ENCODE measurements at regions not wholly inside any gene's neighbourhood (a gene's known extent, or its start where the extent isn't known, plus 50 kb on each side); places are given as distances from the start of the nearest gene placed in this dataset.
A peak's percentile ranks its signal among the peaks of the same experiment; 100 is the strongest.

GRCh38 chr1:38120552-38121230 is 74.1 kb upstream of the POU3F1 start:
- Histone ChIP-seq H3K27me3 (replicated peaks in 1 of 7) (peaks cover 0 to 34% (median 0%) of the 10 kb centered on the region in 7 donors), H3K27ac (no peak overlapping the region), H3K4me3 (no peak overlapping the region), H3K9me3 (no peaks in the 10 kb centered on the region), H3K36me3 (no peaks in the 10 kb centered on the region), H3K4me1 (peaks cover 0 to under 1% (median 0%) of the 10 kb centered on the region in 6 donors)
- WGBS, 5 donors: 86 to 95% (median 92%) methylated on average over 5 of the region's 5 CpGs
- peak; percentile 11 for DNase-seq
- TF ChIP-seq POLR2A (IDR thresholded peaks at IDR 0.05) (no peak), POLR2AphosphoS5 (IDR thresholded peaks at IDR 0.05) (no peak), CTCF (IDR thresholded peaks at IDR 0.05 in 8 of 11, conservative IDR thresholded peaks at IDR 0.05 in 3 of 11) (no peak)
- intact Hi-C loops (cut with DNase I; ENCODE audit: low total_unique reads): no loop called here

GRCh38 chr1:38118976-38119375 is 72.4 kb upstream of the POU3F1 start:
- no peak overlapping the region for H3K27ac ChIP-seq
- H3K9me3 ChIP-seq: no peaks in the 10 kb centered on the region
- TF ChIP-seq CTCF (IDR thresholded peaks at IDR 0.05 in 8 of 11, conservative IDR thresholded peaks at IDR 0.05 in 3 of 11) (no peak), POLR2A (IDR thresholded peaks at IDR 0.05) (no peak), POLR2AphosphoS5 (IDR thresholded peaks at IDR 0.05) (no peak)
- 76 to 90% (median 82%) methylated on average over 8 to 9 of the region's 9 CpGs for WGBS, 5 donors
- peak; percentile 12 for DNase-seq
- peaks cover 0 to 17% (median 4%) of the 10 kb centered on the region in 6 donors for H3K4me1 ChIP-seq
- peaks cover 0 to 30% (median 0%) of the 10 kb centered on the region in 7 donors for H3K27me3 ChIP-seq (replicated peaks in 1 of 7)
- intact Hi-C loops (cut with DNase I; ENCODE audit: low total_unique reads): no loop called here
- H3K36me3 ChIP-seq: no peaks in the 10 kb centered on the region
- no peak overlapping the region for H3K4me3 ChIP-seq

- no peaks in the 10 kb centered on the region for H3K36me3 ChIP-seq
- 90 to 100% (median 93%) methylated on average over 7 to 11 of the region's 11 CpGs for WGBS, 5 donors
- H3K27me3 ChIP-seq (replicated peaks in 1 of 7): peaks cover 0 to 28% (median 0%) of the 10 kb centered on the region in 7 donors
- no peak overlapping the region for H3K27ac ChIP-seq
- no peaks in the 10 kb centered on the region for H3K9me3 ChIP-seq
- H3K4me1 ChIP-seq: peaks cover 0 to 17% (median 4%) of the 10 kb centered on the region in 6 donors
- no peak overlapping the region for H3K4me3 ChIP-seq
- TF ChIP-seq CTCF (IDR thresholded peaks at IDR 0.05 in 8 of 11, conservative IDR thresholded peaks at IDR 0.05 in 3 of 11) (no peak), POLR2AphosphoS5 (IDR thresholded peaks at IDR 0.05) (no peak), POLR2A (IDR thresholded peaks at IDR 0.05) (no peak)
- intact Hi-C loops (cut with DNase I; ENCODE audit: low total_unique reads): no loop called here
- no peak for DNase-seq
Measured at GRCh38 chr1:38117444-38117887, 70.9 kb upstream of the POU3F1 start.

GRCh38 chr1:38115682-38116202 is 69.1 kb upstream of the POU3F1 start:
- Histone ChIP-seq H3K27me3 (replicated peaks in 1 of 7) (peaks cover 0 to 28% (median 0%) of the 10 kb centered on the region in 7 donors), H3K36me3 (no peaks in the 10 kb centered on the region), H3K4me3 (no peak overlapping the region), H3K27ac (no peak overlapping the region), H3K9me3 (no peaks in the 10 kb centered on the region), H3K4me1 (peaks cover 0 to 17% (median 4%) of the 10 kb centered on the region in 6 donors)
- WGBS, 5 donors: 79 to 85% (median 83%) methylated on average over 9 of the region's 9 CpGs
- TF ChIP-seq CTCF (IDR thresholded peaks at IDR 0.05 in 8 of 11, conservative IDR thresholded peaks at IDR 0.05 in 3 of 11) (no peak), POLR2A (IDR thresholded peaks at IDR 0.05) (no peak)
- no peak for DNase-seq
- intact Hi-C loops (cut with DNase I; ENCODE audit: low total_unique reads): no loop called here

Data from spleen (tissue), 11 donors.